SJSA1 (cell line): ENCODE measurements at regions not wholly inside any gene's neighbourhood (a gene's known extent, or its start where the extent isn't known, plus 50 kb on each side); places are given as distances from the start of the nearest gene placed in this dataset.

ENCODE experiments used
- DNase-seq, 2 experiments: peaks; one replicate each; pipeline ENCODE4 v3.0.0-alpha.2; 2015 to 2020; ENCODE audit warnings: low spot score in 2 of 2, low read depth in 1 of 2
- H3K27ac ChIP-seq: fragments of 250-450 bp; sonication (Bioruptor Pico); 2 replicates; pipeline ENCODE4 v1.5.1; 2020; ENCODE audit warnings: mild to moderate bottlenecking, moderate library complexity
- H3K27me3 ChIP-seq: fragments of 250-450 bp; sonication (Bioruptor Pico); replicated peaks from 2 replicates; pipeline ENCODE4 v1.5.1; 2020; ENCODE audit warnings: mild to moderate bottlenecking, moderate library complexity
- H3K36me3 ChIP-seq: fragments of 250-450 bp; sonication (Bioruptor Pico); 2 replicates; pipeline ENCODE4 v1.5.1; 2020; ENCODE audit warnings: mild to moderate bottlenecking
- H3K4me1 ChIP-seq: fragments of 250-450 bp; sonication (Bioruptor Pico); replicated peaks from 2 replicates; pipeline ENCODE4 v1.6.1; 2021; ENCODE audit warnings: mild to moderate bottlenecking
- H3K4me3 ChIP-seq: fragments of 250-450 bp; sonication (Bioruptor Pico); 2 replicates; pipeline ENCODE4 v1.5.1; 2020; ENCODE audit warnings: mild to moderate bottlenecking
- H3K9me3 ChIP-seq: fragments of 250-450 bp; sonication (Bioruptor Pico); replicated peaks from 2 replicates; pipeline ENCODE4 v1.5.1; 2020; ENCODE audit warnings: mild to moderate bottlenecking

DNA sequence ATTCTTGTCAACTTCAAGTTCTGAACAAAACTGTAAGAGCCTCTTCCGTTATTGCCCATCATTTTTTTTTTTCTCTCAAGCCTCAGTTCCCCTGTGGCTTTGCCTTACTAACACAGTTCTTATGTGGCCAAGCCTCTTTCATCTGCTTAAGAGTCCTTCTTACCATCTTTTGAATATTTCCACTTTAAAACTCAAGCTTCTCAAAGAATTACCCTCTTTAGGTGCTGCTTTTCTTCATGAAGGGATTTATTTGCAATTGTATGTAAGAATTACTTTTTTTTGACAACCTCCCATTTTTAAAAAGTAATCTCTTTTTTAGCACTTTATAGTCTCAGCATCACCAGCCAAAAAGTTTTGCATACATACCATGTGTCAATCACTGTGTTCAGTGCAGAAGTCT lies 240.2 kb upstream of the RMST start:
- Histone ChIP-seq H3K27ac (no peak overlapping the region), H3K36me3 (no peaks in the 10 kb centered on the region), H3K4me3 (no peak overlapping the region), H3K9me3 (no peaks in the 10 kb centered on the region), H3K4me1 (no peaks in the 10 kb centered on the region), H3K27me3 (no peaks in the 10 kb centered on the region; the same call in 1 of the 2 replicates)
- no peak for DNase-seq

DNA sequence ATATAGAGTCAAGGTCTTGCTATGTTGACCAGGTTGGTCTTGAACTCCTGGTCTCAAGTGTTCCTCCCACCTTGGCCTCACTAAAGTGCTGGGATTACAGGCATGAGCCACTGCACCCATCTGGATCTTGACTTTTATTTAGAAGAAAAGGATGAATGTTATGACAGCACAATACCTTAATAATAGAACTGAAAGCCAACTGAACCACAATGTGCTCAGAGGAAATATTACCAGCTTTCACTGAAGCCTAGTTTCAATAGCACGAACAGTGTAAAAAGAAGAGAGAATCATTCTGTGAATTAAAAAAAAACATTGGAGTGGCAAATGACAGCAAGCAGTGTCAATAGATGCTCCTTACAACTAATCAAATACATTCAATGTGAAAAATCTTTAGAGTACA lies 239.2 kb upstream of the RMST start:
- Histone ChIP-seq H3K36me3 (no peaks in the 10 kb centered on the region), H3K4me3 (no peak overlapping the region), H3K4me1 (no peaks in the 10 kb centered on the region), H3K27ac (no peak overlapping the region), H3K27me3 (no peaks in the 10 kb centered on the region), H3K9me3 (no peaks in the 10 kb centered on the region)
- no peak for DNase-seq

DNA sequence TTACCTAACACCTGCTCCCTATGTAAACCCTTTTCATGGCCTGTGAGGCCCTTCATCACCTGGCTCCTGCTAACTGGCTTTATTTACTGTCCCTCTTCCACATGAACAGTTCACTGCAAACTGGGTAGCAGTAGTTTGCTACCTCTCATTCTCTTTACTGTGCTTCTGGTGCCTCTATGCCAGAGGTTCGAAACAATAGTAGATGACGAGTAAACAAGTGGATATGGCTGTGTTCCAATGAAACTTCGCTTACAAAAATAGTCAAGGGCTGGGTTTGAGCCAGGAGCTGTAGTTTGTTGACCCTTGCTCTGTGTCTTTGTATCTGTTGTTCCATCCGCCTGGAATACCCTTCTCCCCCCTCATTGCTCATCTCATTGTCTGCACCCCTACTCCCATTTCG lies 233.6 kb upstream of the RMST start:
- Histone ChIP-seq H3K9me3 (no peaks in the 10 kb centered on the region), H3K36me3 (no peaks in the 10 kb centered on the region), H3K27ac (no peak overlapping the region), H3K4me1 (no peaks in the 10 kb centered on the region), H3K4me3 (no peak overlapping the region), H3K27me3 (no peaks in the 10 kb centered on the region)
- no peak for DNase-seq

DNA sequence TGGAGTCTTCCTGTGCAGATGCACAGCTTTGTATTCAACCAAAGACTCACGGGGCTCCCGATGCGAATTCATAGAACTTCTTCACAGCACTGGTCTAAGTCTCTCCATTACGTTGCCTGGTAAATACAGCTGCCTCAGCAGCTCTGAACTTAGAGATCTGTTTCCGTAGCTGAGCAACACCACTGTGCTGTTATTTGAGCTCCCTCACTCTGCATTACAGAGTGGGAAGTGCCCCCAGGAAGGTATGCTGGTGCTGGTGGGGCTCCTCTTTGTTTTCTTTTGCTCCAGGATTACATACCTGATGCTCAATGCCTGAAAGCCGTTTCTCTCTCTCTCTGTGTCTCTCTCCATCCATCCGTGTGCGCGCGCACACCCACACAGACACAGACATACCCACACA lies 227.5 kb upstream of the RMST start:
- H3K27me3 ChIP-seq, result no peaks in the 10 kb centered on the region; the same call in 1 of the 2 replicates
- no peak overlapping the region for H3K4me3 ChIP-seq
- no peak for DNase-seq
- no peak overlapping the region for H3K27ac ChIP-seq
- no peaks in the 10 kb centered on the region for H3K4me1 ChIP-seq
- no peaks in the 10 kb centered on the region for H3K9me3 ChIP-seq
- no peaks in the 10 kb centered on the region for H3K36me3 ChIP-seq

DNA sequence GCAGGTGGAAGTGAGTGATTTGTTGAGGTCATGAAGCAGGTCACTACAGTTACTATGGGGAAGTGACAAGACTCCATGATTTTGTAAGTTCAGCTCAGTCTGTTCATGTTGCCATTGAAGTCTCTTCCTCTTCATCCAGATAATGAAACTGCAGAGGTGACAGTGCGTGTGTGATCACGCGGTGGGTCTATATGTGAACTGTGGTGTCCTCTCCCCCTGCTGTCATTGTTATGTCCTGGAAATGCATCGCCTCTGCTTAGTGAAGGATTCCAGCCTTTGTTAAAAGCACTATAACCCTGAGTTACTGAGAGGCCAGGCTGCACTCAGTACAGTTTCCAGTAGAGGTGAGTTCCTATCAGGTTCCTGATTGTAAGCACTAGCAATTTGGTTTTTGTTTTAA lies 216.2 kb upstream of the RMST start:
- no peaks in the 10 kb centered on the region for H3K36me3 ChIP-seq

GRCh38 chr12:97250483-97250882 lies 212.1 kb upstream of the RMST start:
- no peaks in the 10 kb centered on the region for H3K4me1 ChIP-seq
- H3K4me3 ChIP-seq, result no peak overlapping the region
- no peaks in the 10 kb centered on the region for H3K36me3 ChIP-seq
- no peak overlapping the region for H3K27ac ChIP-seq
- H3K9me3 ChIP-seq, result no peaks in the 10 kb centered on the region
- no peaks in the 10 kb centered on the region for H3K27me3 ChIP-seq
- DNase-seq, result no peak

More for the DNA sequence above, 216.2 kb upstream of the RMST start:
- H3K27ac ChIP-seq, result no peak overlapping the region
- H3K9me3 ChIP-seq, result no peaks in the 10 kb centered on the region
- DNase-seq, result no peak
- H3K27me3 ChIP-seq, result no peaks in the 10 kb centered on the region
- H3K4me1 ChIP-seq, result no peaks in the 10 kb centered on the region
- H3K4me3 ChIP-seq, result no peak overlapping the region

DNA sequence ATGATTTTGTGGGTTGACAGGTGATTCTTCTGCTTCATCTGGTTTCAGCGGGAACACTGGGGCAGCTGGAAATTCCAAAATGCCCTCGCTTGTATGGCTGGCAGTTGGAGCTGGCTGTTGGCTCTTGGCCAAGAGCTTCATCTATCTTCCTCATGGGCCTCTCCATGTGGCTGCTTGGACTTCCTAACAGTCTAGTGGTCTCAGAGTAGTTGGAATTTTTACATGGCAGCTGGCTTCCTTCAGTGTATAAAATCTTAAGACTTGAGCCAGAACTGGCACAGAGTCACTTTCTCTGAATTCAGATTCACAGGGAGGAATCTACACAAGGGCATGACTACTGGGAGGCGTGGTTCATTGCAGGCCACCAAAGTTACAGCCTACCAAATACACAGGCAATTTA lies 204.9 kb upstream of the RMST start:
- no peaks in the 10 kb centered on the region for H3K27me3 ChIP-seq
- no peak overlapping the region for H3K27ac ChIP-seq
- H3K9me3 ChIP-seq, result no peaks in the 10 kb centered on the region
- no peaks in the 10 kb centered on the region for H3K4me1 ChIP-seq
- no peak overlapping the region for H3K4me3 ChIP-seq
- no peaks in the 10 kb centered on the region for H3K36me3 ChIP-seq
- no peak for DNase-seq

- Histone ChIP-seq H3K4me1 (no peaks in the 10 kb centered on the region), H3K27me3 (no peaks in the 10 kb centered on the region), H3K9me3 (no peaks in the 10 kb centered on the region), H3K36me3 (no peaks in the 10 kb centered on the region), H3K4me3 (no peak overlapping the region), H3K27ac (no peak overlapping the region)
- DNase-seq, result no peak
Observed at GRCh38 chr12:97259098-97259497, 203.5 kb upstream of the RMST start.

GRCh38 chr12:97260786-97261185 lies 201.8 kb upstream of the RMST start:
- DNase-seq, result no peak
- Histone ChIP-seq H3K27ac (no peak overlapping the region), H3K4me3 (no peak overlapping the region), H3K9me3 (no peaks in the 10 kb centered on the region), H3K4me1 (no peaks in the 10 kb centered on the region), H3K36me3 (no peaks in the 10 kb centered on the region), H3K27me3 (no peaks in the 10 kb centered on the region)

DNA sequence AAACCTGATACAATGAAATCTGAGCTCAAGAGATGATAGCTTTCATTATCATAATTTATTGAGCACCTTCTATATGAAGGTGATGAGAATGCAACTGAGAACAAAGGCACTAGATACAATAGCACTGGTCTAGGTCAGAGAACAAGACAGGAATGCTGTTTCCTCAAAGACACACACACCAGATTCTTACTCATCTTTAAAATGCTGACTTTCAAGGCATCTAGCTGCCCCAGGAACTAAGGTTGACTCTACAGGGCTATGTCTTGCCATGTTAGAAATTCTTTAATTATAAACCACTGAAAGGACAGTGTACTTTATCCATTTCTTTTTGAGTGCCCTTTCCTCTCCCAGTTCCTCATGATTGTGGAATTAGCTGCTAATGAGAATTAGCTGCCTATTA lies 195.4 kb upstream of the RMST start:
- Histone ChIP-seq H3K27ac (no peak overlapping the region), H3K4me1 (no peaks in the 10 kb centered on the region), H3K27me3 (no peaks in the 10 kb centered on the region; the same call in 1 of the 2 replicates), H3K36me3 (no peaks in the 10 kb centered on the region), H3K4me3 (no peak overlapping the region), H3K9me3 (no peaks in the 10 kb centered on the region)
- no peak for DNase-seq

GRCh38 chr12:97267594-97268202 lies 194.9 kb upstream of the RMST start:
- Histone ChIP-seq H3K9me3 (no peaks in the 10 kb centered on the region), H3K27ac (no peak overlapping the region), H3K27me3 (no peaks in the 10 kb centered on the region; the same call in 1 of the 2 replicates), H3K36me3 (no peaks in the 10 kb centered on the region), H3K4me3 (no peak overlapping the region), H3K4me1 (no peaks in the 10 kb centered on the region)
- no peak for DNase-seq

DNA sequence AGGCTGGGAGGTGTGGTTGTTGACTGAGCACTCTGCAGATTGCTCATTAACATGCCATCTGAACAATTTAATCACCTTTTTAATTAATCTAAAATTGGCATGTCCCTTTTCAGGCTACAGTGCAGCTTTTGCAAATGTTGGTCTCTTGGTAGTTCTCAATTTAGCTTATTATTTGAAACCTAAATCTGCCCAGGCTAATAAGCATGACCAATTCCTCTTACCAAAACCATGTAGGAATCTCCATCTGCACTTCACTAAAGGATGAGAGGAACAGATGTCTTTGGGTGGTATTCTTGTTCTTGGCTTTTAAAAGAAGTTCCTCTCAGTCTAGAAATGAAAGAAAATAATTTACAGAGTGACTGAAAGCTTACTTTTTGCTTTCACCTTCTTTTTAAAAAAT lies 190.1 kb upstream of the RMST start:
- H3K4me3 ChIP-seq, result no peak overlapping the region
- H3K27me3 ChIP-seq, result peaks cover 12% of the 10 kb centered on the region
- H3K27ac ChIP-seq, result no peak overlapping the region
- DNase-seq, result no peak
- H3K9me3 ChIP-seq, result no peaks in the 10 kb centered on the region
- no peaks in the 10 kb centered on the region for H3K36me3 ChIP-seq
- H3K4me1 ChIP-seq, result no peaks in the 10 kb centered on the region

GRCh38 chr12:97274386-97274785 lies 188.2 kb upstream of the RMST start:
- no peak overlapping the region for H3K4me3 ChIP-seq
- H3K9me3 ChIP-seq, result no peaks in the 10 kb centered on the region
- no peak overlapping the region for H3K27ac ChIP-seq
- no peaks in the 10 kb centered on the region for H3K36me3 ChIP-seq
- no peak for DNase-seq
- H3K4me1 ChIP-seq, result no peaks in the 10 kb centered on the region
- H3K27me3 ChIP-seq, result peaks cover 12% of the 10 kb centered on the region

- no peak overlapping the region for H3K4me3 ChIP-seq
- H3K27ac ChIP-seq, result no peak overlapping the region
- DNase-seq, result no peak
- H3K36me3 ChIP-seq, result no peaks in the 10 kb centered on the region
- no peaks in the 10 kb centered on the region for H3K9me3 ChIP-seq
- H3K4me1 ChIP-seq, result no peaks in the 10 kb centered on the region
- H3K27me3 ChIP-seq, result peaks cover 12% of the 10 kb centered on the region
Observed at GRCh38 chr12:97275256-97275655, 187.3 kb upstream of the RMST start.
